OCI-LY7 (cell line): ENCODE measurements at regions not wholly inside any gene's neighbourhood (a gene's known extent, or its start where the extent isn't known, plus 50 kb on each side); places are given as distances from the start of the nearest gene placed in this dataset.

Experiments used
- CTCF ChIP-seq: fragments of 200-600 bp; sonication (generic); conservative IDR thresholded peaks from 2 replicates; pipeline ENCODE4 v1.5.1; 2014; ENCODE audit warnings: mild to moderate bottlenecking, antibody characterized with exemption, low read length, moderate library complexity, mixed read lengths
- EZH2phosphoT487 ChIP-seq: fragments of 200-600 bp; sonication (generic); IDR thresholded peaks from 2 replicates; pipeline ENCODE4 v1.6.1; 2018; ENCODE audit warnings: low read depth, borderline replicate concordance, mild to moderate bottlenecking, mixed run types, antibody characterized with exemption, low read length, moderate library complexity, mixed read lengths

- TF ChIP-seq CTCF, result no peak
- TF ChIP-seq EZH2phosphoT487, result no peak
Measured at GRCh38 chr3:72576563-72576962, 271.7 kb downstream of the SHQ1 start.
